Esophagus mucosa (tissue), 1 donor: ENCODE measurements at regions not wholly inside any gene's neighbourhood (a gene's known extent, or its start where the extent isn't known, plus 50 kb on each side); places are given as distances from the start of the nearest gene placed in this dataset.
"Not testable (repeated sequence)": the region's sequence is repeated elsewhere in the genome, so short reads cannot be mapped to it uniquely, and the experiment has no call there.

Experiments used
- ATAC-seq: fragments of 200-7000 bp; cut with Tn5 transposase; one replicate; pipeline ENCODE4 v1.9.1; 2020
- donor health status: DM: yes; HTN: yes; CAD: no.

DNA sequence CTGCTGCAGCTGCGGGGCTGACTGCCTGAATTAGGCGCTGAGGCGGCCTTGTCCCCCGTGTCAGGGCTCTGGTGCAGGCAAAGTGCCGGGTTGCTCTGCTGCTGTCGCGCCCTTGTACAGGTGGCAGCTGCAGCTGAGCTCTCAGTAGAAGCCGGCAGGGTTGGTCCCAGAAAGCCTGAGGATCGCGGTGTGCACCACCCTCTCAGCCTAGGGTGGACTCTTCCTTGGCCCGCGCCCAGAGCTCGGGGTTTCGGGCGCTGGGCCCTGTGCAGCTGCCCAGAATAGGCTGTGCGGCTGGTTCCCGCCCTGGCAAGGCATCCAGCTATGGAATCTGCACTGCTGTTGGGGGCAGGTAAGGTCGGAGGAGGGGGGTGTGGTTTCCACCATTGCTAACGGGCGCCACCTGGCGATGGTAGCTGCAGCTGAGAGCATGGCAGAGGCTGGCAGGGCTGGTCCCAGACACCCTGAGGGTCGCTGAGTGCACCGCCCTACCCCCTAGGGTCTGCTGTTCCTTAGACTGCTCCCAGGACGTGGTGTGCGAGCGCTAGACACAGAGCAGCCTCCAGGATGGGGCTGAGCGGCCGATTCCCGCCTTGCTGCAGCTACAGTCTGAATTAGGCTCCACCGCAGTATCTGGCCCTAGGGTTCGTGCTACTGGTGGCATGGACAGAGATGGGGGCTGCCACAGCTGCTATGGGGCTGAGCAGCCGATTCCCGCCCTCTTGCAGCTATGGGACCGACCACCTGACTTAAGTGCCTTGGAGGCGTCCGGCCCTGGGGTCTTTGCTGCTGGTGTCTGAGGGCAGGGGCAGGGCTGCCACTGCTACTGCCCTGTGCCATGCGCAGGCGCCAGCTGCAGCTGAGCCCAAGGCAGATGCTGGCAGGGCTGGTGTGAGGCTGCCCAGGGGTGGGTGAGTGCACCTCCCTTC lies 145.0 kb downstream of the CCDC74A start:
- peak; percentile 96 for ATAC-seq

DNA sequence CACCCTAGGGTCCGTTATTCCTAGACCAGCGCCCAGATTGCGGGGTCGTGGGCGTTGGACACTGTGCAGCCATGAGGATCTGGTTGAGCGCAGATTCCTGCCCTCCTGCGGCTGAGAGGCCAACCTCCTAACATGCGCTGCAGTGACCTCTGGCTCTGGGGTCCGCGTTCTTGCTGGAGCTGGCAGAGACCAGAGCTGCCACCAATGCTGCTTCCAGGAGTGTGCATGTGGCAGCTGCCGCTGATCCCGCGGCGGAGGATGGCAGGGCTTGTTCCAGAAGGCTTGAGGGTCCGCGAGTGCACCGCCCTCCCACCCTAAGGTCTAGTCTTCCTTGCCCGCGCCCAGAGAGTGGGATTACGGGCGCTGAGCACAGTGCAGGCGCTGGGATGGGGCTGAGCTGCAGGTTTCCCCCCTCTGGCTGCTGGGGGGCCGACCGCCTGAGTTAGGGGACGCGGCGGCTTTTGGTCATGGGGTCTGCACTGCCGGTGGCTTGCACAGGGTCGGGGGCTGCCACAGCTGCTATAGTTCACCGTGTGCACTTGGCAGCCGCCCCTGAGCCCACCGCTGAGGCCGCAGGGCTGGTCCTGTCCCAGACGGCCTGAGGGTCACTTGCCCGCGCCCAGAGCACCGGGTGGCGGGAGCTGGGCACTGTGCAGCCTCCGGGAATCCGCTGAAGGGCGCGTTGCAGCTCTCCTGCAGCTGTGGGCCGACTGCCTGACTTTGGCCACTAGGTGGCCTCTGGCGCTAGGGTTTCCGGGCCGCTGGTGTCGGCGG lies 145.9 kb downstream of the CCDC74A start:
- peak; percentile 93 for ATAC-seq

GRCh38 chr2:131674174-131674507 lies 146.5 kb downstream of the CCDC74A start:
- no peak for ATAC-seq

DNA sequence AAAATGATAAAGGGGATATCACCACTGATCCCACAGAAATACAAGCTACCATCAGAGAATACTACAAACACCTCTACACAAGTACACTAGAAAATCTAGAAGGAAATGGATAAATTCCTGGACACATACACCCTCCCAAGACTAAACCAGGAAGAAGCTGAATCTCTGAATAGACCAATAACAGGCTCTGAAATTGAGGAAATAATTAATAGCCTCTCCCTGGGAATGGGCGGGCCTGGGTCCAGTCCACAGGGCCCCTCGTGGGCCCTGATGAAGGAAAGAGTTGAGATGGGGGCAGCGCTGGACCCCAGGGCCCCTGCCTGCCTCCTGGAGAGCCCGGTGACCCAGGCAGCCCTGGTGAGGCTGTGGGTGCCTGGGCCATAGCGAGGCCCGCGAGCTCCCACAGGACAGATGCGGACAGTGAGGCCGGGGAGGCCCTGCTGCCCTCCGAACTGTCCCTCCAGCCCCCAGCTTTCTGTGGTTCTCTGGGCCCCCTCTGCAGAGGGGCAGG lies 154.0 kb downstream of the CCDC74A start:
- peak; percentile 49 for ATAC-seq

- ATAC-seq: peak; percentile 98
Observed at GRCh38 chr2:131682122-131682944, 154.6 kb downstream of the CCDC74A start.

- ATAC-seq: peak; percentile 30
Observed at GRCh38 chr2:131682945-131683330, 155.2 kb downstream of the CCDC74A start.

DNA sequence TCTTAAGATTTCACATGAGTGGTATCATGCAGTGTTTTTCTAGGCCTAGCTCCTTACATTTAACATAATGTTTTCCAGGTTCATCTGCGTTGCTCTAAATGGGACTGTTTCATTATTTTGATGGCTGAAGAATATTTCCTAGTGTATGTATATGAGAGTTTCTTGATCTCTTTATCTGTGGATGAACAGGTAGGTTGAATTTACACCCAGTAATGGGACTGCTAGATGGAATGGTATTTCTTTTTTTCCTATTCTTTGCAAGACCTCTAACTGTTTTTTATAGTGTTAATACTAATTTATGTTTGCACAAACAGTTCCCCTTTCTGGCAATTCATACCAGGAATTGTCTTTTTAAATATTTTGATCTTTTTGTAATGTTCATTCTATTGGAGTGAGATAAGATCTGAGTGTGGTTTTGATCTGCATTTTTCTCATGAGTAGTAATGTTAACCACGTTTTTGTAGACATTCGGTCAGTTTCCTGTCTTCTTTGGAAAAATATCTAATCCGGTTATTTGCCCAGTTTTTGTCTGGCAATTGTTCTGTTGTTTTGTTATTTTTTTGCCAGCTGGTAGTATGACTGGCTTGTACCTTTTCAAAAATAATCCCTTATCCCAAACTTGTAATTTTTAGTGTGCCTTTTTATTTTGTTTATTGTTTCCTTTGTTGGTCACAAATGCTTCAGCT lies 157.1 kb downstream of the CCDC74A start:
- not testable (repeated sequence) for ATAC-seq

GRCh38 chr2:131686164-131686893 lies 158.6 kb downstream of the CCDC74A start:
- not testable (repeated sequence) for ATAC-seq

- not testable (repeated sequence) for ATAC-seq
Observed at GRCh38 chr2:131686894-131687238, 159.2 kb downstream of the CCDC74A start.

DNA sequence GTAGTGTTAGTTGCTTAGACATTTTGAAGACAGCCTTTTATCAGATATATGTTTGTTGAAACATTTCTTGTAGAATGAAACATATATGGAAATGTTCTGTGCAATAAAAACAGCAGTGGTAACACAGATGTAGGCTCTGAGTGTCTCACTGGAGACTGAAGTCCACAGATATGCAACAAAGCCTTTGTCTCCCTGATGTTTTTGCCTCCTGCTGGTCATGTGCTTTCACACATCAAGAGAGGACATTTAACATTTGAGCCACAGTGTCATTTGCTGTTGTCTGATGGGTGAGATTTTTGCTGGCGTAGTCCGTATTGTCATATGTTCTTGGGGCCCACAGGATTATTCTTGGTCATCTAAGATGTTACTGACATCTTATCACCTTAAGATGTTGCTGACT lies 161.4 kb downstream of the CCDC74A start:
- ATAC-seq: not testable (repeated sequence)

DNA sequence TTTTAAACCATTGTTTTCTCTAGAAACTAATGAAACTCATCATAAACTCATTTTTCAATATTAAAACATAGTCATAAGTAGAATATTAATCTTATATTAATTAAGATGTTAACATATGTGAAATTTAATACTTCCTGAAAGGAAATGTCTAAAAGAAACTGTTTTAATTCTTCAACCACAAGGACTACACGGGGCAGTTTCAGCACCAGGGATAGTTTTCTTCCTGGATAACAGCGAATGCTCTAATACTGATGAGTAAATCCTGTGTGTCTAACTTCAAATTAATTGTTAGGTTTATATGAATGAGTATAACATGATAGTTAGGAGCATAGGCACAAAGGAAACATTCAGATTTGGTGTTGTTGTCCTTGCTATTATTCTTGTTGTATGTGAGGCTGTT lies 183.6 kb downstream of the CCDC74A start:
- ATAC-seq: not testable (repeated sequence)

DNA sequence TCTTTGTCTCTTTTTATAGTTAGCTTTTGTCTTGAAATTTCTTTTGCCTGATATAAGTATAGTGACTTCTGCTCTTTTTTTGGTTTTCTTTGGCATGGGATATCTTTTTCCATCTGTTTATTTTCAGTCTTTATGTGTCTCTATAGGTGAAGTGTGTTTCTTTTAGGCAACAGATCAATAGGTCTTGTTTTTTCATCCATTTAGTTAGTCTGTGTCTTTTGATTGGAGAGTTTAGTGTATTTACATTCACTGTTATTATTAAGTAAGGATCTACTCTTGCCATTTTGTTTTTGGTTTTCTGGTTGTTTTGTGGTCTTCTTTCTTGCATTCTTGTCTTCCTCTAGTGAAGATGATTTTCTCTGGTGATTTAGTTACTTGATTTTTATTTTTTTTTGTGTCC lies 190.2 kb downstream of the CCDC74A start:
- not testable (repeated sequence) for ATAC-seq

GRCh38 chr2:131721163-131721562 lies 193.5 kb downstream of the CCDC74A start:
- ATAC-seq: not testable (repeated sequence)

DNA sequence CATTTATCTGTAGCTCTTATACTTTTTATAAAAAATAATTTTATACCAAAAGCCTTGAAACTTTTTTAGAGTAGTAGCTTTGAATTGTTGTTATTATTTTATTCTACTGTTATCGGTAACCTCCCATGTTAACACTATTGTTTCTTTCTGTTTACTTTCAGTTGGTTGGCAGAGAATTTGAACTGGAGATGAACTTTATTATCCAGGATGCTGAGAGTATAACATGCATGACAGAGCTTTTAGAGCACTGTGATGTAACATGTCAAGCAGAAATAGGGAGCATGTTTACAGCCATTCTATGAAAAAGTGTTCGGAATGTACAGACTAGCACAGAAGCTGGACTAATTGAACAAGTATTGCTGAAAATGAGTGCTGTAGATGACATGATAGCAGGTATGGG lies 194.6 kb downstream of the CCDC74A start:
- not testable (repeated sequence) for ATAC-seq

- no peak for ATAC-seq
Observed at GRCh38 chr2:131724019-131724418, 196.3 kb downstream of the CCDC74A start.

- not testable (repeated sequence) for ATAC-seq
Observed at GRCh38 chr2:131728451-131728850, 200.8 kb downstream of the CCDC74A start.

DNA sequence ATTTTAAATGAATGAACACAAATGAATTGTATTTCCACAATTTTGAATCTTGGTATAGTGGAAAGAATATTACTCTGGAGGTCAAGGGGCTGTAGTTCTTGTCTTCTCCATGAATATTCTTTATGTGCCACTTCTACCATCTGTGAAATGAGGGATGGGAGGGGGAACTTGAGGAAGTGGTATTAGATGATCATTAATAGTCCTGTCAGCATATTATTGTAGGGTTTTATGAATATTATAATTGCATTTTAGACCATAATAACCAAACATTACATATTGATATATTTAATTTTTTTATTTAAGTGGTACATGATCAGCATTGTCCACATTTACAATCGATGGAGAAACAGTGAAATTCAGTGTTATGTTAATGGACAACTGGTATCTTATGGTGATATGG lies 205.8 kb downstream of the CCDC74A start:
- ATAC-seq: not testable (repeated sequence)

- ATAC-seq: not testable (repeated sequence)
Observed at GRCh38 chr2:131736406-131736805, 208.7 kb downstream of the CCDC74A start.

- not testable (repeated sequence) for ATAC-seq
Observed at GRCh38 chr2:131738533-131738932, 210.8 kb downstream of the CCDC74A start.

DNA sequence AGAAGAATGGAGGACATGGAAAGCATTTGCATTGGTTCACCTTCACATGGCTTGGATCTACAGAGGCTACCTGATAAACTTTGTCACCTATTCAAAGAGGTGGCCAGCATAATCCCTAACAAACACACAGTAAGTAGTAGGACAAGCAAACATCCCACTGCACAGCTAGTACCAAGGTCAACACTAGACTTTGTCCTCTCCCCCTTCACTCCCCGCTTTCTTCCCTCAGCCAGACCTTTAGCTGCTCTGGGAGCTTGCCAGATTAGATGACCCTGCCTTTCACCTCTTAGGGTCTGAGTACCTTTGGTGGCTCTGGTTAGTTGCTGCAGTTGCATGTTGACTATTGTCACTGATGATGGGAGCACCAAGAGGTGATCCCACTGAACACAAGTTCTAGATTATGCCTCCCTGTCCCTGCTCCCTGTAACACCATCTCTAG lies 211.3 kb downstream of the CCDC74A start:
- not testable (repeated sequence) for ATAC-seq
